ENCODE measurements at regions not wholly inside any gene's neighbourhood (a gene's known extent, or its start where the extent isn't known, plus 50 kb on each side); places are given as distances from the start of the nearest gene placed in this dataset.

GRCh38 chr4:98775672-98776071 is 117.3 kb upstream of the TSPAN5 start:
- TF ChIP-seq, protein P1, sequence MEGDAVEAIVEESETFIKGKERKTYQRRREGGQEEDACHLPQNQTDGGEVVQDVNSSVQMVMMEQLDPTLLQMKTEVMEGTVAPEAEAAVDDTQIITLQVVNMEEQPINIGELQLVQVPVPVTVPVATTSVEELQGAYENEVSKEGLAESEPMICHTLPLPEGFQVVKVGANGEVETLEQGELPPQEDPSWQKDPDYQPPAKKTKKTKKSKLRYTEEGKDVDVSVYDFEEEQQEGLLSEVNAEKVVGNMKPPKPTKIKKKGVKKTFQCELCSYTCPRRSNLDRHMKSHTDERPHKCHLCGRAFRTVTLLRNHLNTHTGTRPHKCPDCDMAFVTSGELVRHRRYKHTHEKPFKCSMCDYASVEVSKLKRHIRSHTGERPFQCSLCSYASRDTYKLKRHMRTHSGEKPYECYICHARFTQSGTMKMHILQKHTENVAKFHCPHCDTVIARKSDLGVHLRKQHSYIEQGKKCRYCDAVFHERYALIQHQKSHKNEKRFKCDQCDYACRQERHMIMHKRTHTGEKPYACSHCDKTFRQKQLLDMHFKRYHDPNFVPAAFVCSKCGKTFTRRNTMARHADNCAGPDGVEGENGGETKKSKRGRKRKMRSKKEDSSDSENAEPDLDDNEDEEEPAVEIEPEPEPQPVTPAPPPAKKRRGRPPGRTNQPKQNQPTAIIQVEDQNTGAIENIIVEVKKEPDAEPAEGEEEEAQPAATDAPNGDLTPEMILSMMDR (IDR thresholded peaks at IDR 0.05; ENCODE audit: low read depth, low read length), result no peak
- no peak overlapping the region for H3K4me3 ChIP-seq (replicated peaks in 1 of 2; ENCODE audit: low read depth in 2 of 2, low read length in 2 of 2)
- DNase-seq (ENCODE audit: low read depth in 2 of 2), result no peak

- no peak overlapping the region for H3K4me3 ChIP-seq (replicated peaks in 1 of 2; ENCODE audit: low read depth in 2 of 2, low read length in 2 of 2)
- DNase-seq (ENCODE audit: low read depth in 2 of 2), result no peak
- TF ChIP-seq, protein P1 (IDR thresholded peaks at IDR 0.05; ENCODE audit: low read depth, low read length), result no peak
Observed at GRCh38 chr4:98773638-98774037, 115.2 kb upstream of the TSPAN5 start.

DNA sequence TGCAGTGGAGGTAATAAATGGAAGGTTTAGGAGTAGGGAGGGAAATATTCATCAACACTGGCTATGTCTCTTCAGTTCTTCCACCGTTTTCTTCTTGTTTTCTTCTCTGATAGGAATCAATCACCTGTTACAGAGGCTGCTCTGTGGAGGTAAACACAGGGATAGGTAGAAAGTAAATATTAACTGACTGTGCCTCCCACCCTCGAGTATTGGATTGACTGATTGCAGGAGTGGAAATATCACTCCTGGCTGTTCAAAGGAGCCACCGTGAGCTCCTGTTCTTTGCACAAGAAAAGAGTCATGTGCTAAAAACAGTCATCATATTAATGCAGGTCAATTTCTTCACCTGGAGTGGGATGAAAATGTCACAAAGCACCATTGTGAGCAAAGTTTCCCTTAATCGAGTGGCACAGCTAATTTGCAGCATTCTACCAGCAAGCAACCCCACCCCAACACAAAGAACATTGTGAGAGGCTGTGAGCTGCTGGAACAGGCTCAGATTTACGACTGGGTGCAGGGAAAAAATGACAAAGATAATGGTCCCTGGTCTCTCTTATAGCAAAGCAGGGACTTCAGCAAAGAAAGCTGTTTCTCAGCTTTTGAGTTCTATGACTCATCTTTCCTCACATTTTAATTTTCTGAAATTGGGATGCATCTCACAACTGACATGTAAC is 113.7 kb upstream of the TSPAN5 start:
- TF ChIP-seq, protein P1 (IDR thresholded peaks at IDR 0.05; ENCODE audit: low read depth, low read length), result no peak
- no peak overlapping the region for H3K4me3 ChIP-seq (replicated peaks in 1 of 2; ENCODE audit: low read depth in 2 of 2, low read length in 2 of 2)
- no peak for DNase-seq (ENCODE audit: low read depth in 2 of 2)

DNA sequence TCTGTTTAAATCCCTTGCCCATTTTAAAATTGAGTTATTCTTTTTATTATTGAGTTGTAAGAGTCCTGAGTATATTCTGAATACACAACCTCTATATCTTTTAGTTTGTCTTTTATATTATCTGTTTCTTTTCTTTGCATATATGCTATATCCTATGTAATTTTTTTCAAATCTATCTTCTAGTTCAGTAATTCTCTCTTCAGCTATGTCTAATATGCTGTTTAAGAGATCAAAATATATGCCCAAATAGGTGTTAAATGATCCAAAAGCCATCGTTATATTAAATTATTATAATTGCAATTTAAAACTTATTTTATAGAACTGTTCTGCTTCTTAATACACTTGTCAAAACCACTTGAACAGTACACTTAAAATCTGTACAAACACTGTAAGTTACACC is 107.4 kb upstream of the TSPAN5 start:
- no peak for DNase-seq (ENCODE audit: low read depth in 2 of 2)
- H3K4me3 ChIP-seq (replicated peaks in 1 of 2; ENCODE audit: low read depth in 2 of 2, low read length in 2 of 2), result no peak overlapping the region
- TF ChIP-seq, protein P1 (IDR thresholded peaks at IDR 0.05; ENCODE audit: low read depth, low read length), result no peak

- TF ChIP-seq, protein P1 (IDR thresholded peaks at IDR 0.05; ENCODE audit: low read depth, low read length), result no peak
- no peak overlapping the region for H3K4me3 ChIP-seq (replicated peaks in 1 of 2; ENCODE audit: low read depth in 2 of 2, low read length in 2 of 2)
- DNase-seq (ENCODE audit: low read depth in 2 of 2), result no peak
Observed at GRCh38 chr4:98758182-98758581, 99.8 kb upstream of the TSPAN5 start.

- no peak for DNase-seq (ENCODE audit: low read depth in 2 of 2)
- H3K4me3 ChIP-seq (replicated peaks in 1 of 2; ENCODE audit: low read depth in 2 of 2, low read length in 2 of 2), result no peak overlapping the region
- TF ChIP-seq, protein P1 (IDR thresholded peaks at IDR 0.05; ENCODE audit: low read depth, low read length), result no peak
Observed at GRCh38 chr4:98754736-98755135, 96.3 kb upstream of the TSPAN5 start.

DNA sequence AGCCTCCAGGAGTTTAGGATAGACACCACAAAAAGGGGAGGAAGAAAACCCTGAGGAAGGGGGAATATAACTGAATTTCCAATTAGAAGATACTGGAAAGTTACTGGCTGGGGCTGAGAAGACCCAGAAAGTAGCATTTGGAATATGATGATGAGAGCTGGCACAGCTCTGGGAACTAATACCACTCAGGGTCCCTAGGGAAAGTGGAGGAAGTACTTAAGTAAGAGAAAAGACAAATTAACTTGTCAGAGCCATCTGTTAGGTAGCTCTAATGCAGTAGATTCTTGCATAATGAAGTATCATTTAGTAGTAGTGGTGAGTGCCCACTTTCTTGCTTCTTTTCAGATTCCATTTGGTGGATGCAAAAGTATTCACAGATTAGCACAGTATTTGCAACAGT is 90.8 kb upstream of the TSPAN5 start:
- TF ChIP-seq, protein P1 (IDR thresholded peaks at IDR 0.05; ENCODE audit: low read depth, low read length), result no peak
- peak; percentile 30 to 40 for DNase-seq (ENCODE audit: low read depth in 2 of 2)
- no peak overlapping the region for H3K4me3 ChIP-seq (replicated peaks in 1 of 2; ENCODE audit: low read depth in 2 of 2, low read length in 2 of 2)

All from cardiac fibroblast (primary cell).